Retinal pigment epithelial cell (primary cell): ENCODE measurements at regions not wholly inside any gene's neighbourhood (a gene's known extent, or its start where the extent isn't known, plus 50 kb on each side); places are given as distances from the start of the nearest gene placed in this dataset.
"Not testable (repeated sequence)": the region's sequence is repeated elsewhere in the genome, so short reads cannot be mapped to it uniquely, and the experiment has no call there.

Experiments used
- DNase-seq: peaks from one replicate; pipeline ENCODE4 v3.0.0-alpha.2; 2010; ENCODE audit warnings: low read depth
- H3K4me3 ChIP-seq: 2 replicates; pipeline ENCODE4 v1.5.1; 2011; ENCODE audit warnings: mild to moderate bottlenecking, low read length, control low read depth, moderate library complexity
- CTCF ChIP-seq: conservative IDR thresholded peaks from 2 replicates; pipeline ENCODE4 v1.5.1; 2011; ENCODE audit warnings: low read depth, low read length, control low read depth, inconsistent platforms

GRCh38 chr1:222060210-222060916 is 318.5 kb upstream of the DUSP10 start:
- H3K4me3 ChIP-seq, result no peak overlapping the region
- DNase-seq, result no peak
- no peak for TF ChIP-seq CTCF

GRCh38 chr1:222058249-222058648 is 316.4 kb upstream of the DUSP10 start:
- DNase-seq, result no peak
- no peak overlapping the region for H3K4me3 ChIP-seq
- TF ChIP-seq CTCF, result no peak

GRCh38 chr1:222057162-222057561 is 315.3 kb upstream of the DUSP10 start:
- no peak for TF ChIP-seq CTCF
- no peak overlapping the region for H3K4me3 ChIP-seq
- no peak for DNase-seq

GRCh38 chr1:222054416-222054815 is 312.5 kb upstream of the DUSP10 start:
- no peak for TF ChIP-seq CTCF
- H3K4me3 ChIP-seq, result no peak overlapping the region
- DNase-seq, result no peak

- H3K4me3 ChIP-seq, result no peak overlapping the region
- no peak for TF ChIP-seq CTCF
- no peak for DNase-seq
Measured at GRCh38 chr1:222053790-222054294, 312.0 kb upstream of the DUSP10 start.

- not testable (repeated sequence) for H3K4me3 ChIP-seq, DNase-seq
Measured at GRCh38 chr1:222051311-222051710, 309.4 kb upstream of the DUSP10 start.

- not testable (repeated sequence) for DNase-seq, H3K4me3 ChIP-seq
Measured at GRCh38 chr1:222049661-222050060, 307.8 kb upstream of the DUSP10 start.

GRCh38 chr1:222049176-222049575 is 307.3 kb upstream of the DUSP10 start:
- no peak overlapping the region for H3K4me3 ChIP-seq
- no peak for TF ChIP-seq CTCF
- DNase-seq, result no peak
